GM06990 (cell line): ENCODE measurements at regions not wholly inside any gene's neighbourhood (a gene's known extent, or its start where the extent isn't known, plus 50 kb on each side); places are given as distances from the start of the nearest gene placed in this dataset.

Experiments used
- DNase-seq: peaks from one replicate; pipeline ENCODE4 v3.0.0-alpha.2; 2011; ENCODE audit not compliant: insufficient read length; ENCODE audit errors: extremely low read depth
- H3K27me3 ChIP-seq: replicated peaks from 2 replicates; pipeline ENCODE4 v1.6.0; 2011; ENCODE audit warnings: low read length; ENCODE audit not compliant: control insufficient read depth, insufficient read depth
- H3K36me3 ChIP-seq: 2 replicates; pipeline ENCODE4 v1.5.1; 2011; ENCODE audit warnings: low read length; ENCODE audit not compliant: control insufficient read depth, insufficient read depth
- H3K4me3 ChIP-seq: replicated peaks from 2 replicates; pipeline ENCODE4 v1.5.1; 2011; ENCODE audit warnings: low read depth, mild to moderate bottlenecking, control low read depth, low read length
- CTCF ChIP-seq: IDR thresholded peaks from 2 replicates; pipeline ENCODE4 v1.5.1; 2011; ENCODE audit warnings: low read length, control low read depth, mild to moderate bottlenecking, inconsistent platforms; ENCODE audit not compliant: insufficient read depth, poor library complexity, severe bottlenecking

DNA sequence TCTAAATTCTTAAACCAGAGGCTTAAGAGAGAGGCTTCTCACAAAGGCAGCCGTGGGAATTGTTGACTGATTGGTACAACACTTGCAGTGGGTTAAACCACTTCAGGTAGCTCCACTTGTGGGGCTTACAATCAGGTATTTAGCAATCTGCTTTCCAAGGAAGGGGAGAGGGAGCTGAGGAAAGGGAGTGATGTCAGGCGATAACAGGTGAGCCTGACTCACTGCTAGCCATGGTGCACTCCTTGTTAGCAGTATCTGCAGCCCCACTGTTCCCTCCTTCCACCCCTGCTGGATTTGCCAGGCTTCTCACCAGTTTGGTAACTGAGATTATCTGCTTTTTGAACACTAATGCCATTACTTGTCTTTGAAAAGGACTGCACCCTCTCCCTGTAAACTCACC, 1056.7 kb upstream of the FANCL start:
- no peaks in the 10 kb centered on the region for H3K27me3 ChIP-seq
- no peak for DNase-seq
- no peaks in the 10 kb centered on the region for H3K36me3 ChIP-seq
- TF ChIP-seq CTCF = no peak
- H3K4me3 ChIP-seq = no peak overlapping the region

DNA sequence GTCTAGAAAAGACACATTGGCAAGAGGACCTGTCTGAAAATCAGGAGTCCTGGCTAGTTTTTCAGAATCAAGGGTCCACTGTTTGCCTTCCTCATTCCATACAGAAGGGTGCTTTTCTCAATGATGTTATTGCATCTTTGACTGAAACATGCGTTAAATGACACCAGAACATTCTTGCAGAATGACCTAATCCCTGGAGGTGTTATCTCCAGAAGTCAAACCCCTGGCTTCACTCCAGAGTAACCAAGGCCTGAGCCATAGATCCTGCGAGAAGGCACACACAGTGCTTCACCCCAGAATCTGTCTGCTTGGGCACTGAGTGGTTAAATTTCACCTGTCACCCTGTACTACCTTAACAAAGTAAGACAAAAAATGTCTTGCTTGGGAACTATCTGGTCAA, 1055.2 kb upstream of the FANCL start:
- no peak for TF ChIP-seq CTCF
- Histone ChIP-seq H3K27me3 (no peaks in the 10 kb centered on the region), H3K36me3 (no peaks in the 10 kb centered on the region), H3K4me3 (no peak overlapping the region)
- no peak for DNase-seq

GRCh38 chr2:59295524-59296162, 1054.5 kb upstream of the FANCL start:
- Histone ChIP-seq H3K36me3 (no peaks in the 10 kb centered on the region), H3K4me3 (no peak overlapping the region), H3K27me3 (no peaks in the 10 kb centered on the region)
- TF ChIP-seq CTCF = no peak
- no peak for DNase-seq

DNA sequence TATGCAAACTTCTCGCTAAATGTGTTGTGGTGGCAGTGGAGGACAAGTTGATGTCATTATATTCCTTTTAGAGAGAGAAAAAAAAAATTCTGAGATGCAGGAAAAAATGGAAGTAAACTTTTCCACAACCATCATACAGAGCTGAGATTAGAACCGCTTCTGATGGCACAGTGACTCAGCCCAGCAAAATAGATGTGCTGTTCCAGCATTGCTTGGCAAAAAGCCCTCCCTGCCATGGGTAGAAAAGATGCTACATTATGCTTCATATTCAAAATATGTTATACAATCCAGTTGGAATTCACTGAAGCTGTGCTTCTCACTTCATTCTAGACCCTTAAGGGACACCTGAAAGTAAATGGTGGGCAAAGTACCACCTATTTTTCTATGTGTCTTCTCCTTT, 1047.6 kb upstream of the FANCL start:
- no peaks in the 10 kb centered on the region for H3K27me3 ChIP-seq
- no peaks in the 10 kb centered on the region for H3K36me3 ChIP-seq
- DNase-seq = no peak
- H3K4me3 ChIP-seq = no peak overlapping the region
- TF ChIP-seq CTCF = no peak

GRCh38 chr2:59282374-59283057, 1041.4 kb upstream of the FANCL start:
- no peak for TF ChIP-seq CTCF
- H3K4me3 ChIP-seq = no peak overlapping the region
- no peaks in the 10 kb centered on the region for H3K36me3 ChIP-seq
- DNase-seq = no peak
- no peaks in the 10 kb centered on the region for H3K27me3 ChIP-seq

DNA sequence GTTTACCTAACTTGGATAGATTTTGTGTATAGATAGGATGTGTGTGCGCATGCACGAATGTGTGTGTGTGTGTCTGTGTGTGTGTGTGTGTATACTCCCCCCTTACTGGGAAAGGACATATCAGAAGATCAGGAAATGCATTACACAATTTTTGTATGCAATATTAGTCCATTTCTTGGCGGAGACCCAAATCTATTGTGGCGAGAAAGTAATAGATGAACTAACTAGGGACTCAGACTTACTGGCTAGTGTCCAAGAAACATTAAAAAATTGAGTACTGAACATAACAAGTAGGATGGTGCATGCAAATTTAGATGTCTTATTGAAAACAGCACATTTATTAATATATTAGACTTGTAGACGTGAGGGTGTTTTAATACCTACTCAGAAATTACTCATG, 1036.5 kb upstream of the FANCL start:
- DNase-seq = no peak
- no peak for TF ChIP-seq CTCF
- H3K4me3 ChIP-seq = no peak overlapping the region
- H3K27me3 ChIP-seq = no peaks in the 10 kb centered on the region
- no peaks in the 10 kb centered on the region for H3K36me3 ChIP-seq
